Right ventricle myocardium superior (tissue), 1 donor: ENCODE measurements at regions not wholly inside any gene's neighbourhood (a gene's known extent, or its start where the extent isn't known, plus 50 kb on each side); places are given as distances from the start of the nearest gene placed in this dataset.

Experiments used
- ATAC-seq: fragments of 200-7000 bp; cut with Tn5 transposase; one replicate; pipeline ENCODE4 v1.9.1; 2020; ENCODE audit warnings: mild to moderate bottlenecking; ENCODE audit not compliant: poor library complexity
- DNase-seq: peaks from one replicate; pipeline ENCODE4 v3.0.0-alpha.2; 2020
- intact Hi-C: fragments of 100-400 bp; cut with DNase I; formaldehyde crosslinking; loops from one replicate; pipeline ENCODE4 v1.11.2; 2022
- donor health status: DM: no; HTN: yes; CAD: no; lungs with severe emphysema.

DNA sequence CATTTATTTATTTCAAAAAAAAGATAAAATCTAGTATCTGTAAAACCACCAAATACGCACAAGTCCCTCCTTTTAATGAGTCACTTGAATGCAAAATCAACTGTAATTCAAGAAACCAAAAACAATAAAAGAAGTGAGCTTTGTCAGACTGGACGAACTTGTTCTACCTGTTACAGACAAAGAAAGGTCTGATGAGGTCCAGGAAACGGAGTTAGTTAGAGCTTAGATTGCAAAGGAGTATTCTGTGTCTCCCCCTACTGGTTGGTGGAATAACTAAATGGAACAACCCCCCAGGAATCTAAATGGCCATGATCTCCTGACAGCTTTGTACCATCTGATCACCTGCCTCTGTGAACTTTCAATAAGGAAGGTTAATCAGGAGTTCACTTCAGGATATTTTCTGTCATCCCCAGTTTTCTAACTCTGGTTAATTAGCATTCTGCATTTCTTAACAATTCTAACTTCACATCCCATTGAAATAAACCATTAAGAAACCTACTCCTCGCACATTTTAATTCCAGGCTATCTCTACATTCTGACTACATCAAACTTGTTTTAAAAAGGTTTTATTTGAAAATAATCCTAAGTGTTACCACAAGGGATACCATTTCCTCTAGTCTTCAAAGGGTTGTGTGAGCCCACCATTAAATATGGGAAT, 333.0 kb upstream of the SATB1 start:
- DNase-seq (no peak), ATAC-seq (no peak)

DNA sequence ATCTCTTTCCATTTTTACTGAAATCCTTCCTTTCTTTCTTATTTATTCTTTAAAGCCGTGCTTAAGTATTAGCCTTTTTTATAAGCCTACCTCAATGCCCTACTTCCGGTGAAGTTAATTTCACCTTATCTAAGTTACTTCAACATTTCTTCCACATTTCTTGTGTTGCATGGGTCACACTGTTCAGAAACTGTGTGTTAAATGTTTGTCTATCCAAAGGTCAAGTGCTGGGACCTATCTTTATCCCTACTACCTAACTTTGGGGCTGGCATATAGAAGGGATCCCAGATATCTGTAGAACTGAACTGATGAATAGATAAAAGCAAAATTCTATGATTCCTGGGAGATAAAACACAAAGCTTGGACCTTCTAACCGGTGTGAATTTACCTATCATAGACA, 332.3 kb upstream of the SATB1 start:
- intact Hi-C loops, result no loop called here
- no peak for ATAC-seq
- no peak for DNase-seq

More for the DNA sequence above, 333.0 kb upstream of the SATB1 start:
- intact Hi-C loops, result no loop called here

DNA sequence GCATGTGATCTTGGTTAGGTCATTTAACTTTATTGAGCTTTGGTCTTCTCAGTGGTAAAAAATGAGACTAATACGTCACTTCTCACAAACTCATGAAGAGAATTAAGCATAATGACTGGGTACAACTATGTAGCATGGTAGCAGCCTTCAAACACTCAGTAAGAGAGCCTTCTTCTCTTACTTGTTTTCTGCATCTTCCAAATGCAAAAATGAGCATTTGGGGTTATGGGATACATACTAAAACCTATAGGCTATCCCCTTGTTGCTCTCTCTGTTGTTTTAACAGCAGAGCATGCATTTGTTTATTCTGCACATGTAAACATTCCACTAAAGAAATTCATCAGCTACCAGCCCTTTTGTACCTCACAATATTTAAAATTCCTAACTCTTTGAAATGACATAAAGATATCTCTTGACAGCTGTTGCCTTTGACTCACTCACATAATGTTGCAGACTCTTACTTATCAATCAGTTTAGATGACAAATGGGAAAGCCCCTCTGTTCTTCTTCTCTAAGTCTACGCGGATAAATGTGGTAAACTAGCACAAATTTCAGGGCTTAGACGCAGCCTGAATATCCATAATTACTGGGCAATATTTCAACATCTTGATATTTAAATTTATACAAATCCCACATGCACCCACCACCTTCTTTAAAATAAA, 327.3 kb upstream of the SATB1 start:
- intact Hi-C loops, result no loop called here
- ATAC-seq, result no peak

DNA sequence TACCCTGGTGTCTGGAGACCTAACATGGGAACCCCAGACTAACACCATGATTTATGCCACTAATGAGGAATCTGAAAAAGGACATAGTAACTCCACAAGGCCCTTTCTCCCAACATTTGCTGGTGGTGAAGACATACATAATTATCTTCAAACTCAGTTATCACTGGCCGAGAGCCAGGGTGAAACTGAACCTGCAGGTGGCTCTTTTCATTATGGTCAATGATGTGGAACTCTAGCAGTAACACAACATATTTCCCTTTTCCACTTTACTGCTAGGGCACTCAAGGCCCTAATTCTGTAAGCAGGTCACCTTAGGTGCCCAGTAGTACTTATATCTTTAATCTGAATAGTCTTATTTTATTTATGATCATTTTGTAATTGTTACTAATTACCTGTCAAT, 326.4 kb upstream of the SATB1 start:
- DNase-seq (no peak), ATAC-seq (no peak)
- intact Hi-C loops, result no loop called here

More for the DNA sequence above, 327.3 kb upstream of the SATB1 start:
- no peak for DNase-seq

DNA sequence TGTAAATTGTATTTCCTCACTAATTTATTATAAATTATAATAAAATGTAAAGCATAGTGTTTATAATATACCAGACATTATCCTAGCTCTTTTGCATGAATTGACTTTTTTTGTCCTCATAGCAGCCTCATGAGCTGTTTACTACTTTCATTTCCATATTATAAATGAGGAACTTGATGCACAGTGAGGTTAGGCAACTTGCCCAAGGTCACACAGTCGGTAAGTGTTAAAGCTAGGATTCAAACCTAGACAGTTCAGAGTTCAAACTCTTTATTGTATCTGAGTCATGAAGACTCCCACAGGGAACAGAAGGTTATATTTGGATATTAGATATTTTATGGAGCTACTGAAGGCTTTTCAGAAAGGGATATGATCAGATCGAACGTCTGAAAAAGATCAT, 322.2 kb upstream of the SATB1 start:
- no peak for DNase-seq
- intact Hi-C loops, result no loop called here
- ATAC-seq, result no peak

DNA sequence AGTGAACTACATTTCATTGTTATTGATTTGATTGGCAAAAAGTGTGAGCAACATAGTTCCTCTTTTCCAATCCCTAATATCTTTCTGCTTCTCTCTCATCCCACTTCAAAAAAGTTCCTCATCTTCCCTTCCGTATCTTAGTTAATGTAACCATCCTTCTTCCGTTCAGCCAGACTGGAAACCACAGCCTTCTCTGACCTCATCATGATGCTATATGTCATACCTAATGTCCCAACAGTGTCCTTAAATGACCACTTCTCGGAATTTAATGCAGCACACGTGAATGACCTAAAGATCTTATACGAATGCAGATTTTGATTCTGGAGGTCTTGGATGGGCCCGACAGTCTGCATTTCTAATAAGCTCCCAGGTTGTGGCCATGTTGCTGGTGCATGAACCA, 320.3 kb upstream of the SATB1 start:
- DNase-seq (no peak), ATAC-seq (peak; percentile 18)

DNA sequence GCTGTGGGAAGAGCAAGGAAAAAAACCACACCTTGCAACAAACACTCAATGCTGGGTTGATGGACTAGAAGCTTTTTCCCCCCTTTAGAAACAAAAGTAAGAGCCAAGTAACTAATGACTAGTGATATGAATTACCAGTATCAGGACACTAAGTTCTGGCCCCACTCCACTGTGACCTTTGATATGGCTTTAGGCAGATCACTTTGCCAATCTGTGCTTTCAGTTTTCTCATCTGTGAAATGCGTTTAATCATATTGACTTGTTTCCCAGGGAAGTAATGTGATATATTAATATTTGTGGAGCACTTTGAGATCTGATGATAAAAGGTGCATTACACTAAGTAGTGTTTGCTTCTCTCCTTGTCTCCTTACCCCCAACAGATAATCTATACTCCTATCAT, 319.3 kb upstream of the SATB1 start:
- ATAC-seq (no peak), DNase-seq (no peak)
- intact Hi-C loops, result no loop called here

More for the DNA sequence above, 320.3 kb upstream of the SATB1 start:
- intact Hi-C loops, result no loop called here

DNA sequence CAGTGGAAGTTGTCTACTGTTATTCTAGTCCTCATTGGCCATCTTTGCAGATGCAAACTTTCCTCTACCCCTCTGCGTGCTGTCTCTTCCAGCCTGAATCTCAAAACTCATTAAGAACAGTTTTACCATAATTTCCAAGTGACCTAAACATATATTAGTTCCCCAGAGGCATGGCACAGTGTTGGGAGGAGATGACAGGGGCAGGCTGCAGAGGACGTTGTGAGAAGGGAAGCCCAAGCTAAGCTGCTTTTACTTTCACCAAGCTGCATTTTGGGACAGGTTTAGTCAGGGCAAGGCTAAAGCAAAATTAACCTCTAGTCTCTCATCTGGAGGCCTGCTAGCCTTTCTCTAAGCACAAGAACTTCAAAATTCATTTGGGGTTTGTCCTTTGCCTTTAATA, 318.6 kb upstream of the SATB1 start:
- intact Hi-C loops, result no loop called here
- no peak for ATAC-seq
- no peak for DNase-seq

DNA sequence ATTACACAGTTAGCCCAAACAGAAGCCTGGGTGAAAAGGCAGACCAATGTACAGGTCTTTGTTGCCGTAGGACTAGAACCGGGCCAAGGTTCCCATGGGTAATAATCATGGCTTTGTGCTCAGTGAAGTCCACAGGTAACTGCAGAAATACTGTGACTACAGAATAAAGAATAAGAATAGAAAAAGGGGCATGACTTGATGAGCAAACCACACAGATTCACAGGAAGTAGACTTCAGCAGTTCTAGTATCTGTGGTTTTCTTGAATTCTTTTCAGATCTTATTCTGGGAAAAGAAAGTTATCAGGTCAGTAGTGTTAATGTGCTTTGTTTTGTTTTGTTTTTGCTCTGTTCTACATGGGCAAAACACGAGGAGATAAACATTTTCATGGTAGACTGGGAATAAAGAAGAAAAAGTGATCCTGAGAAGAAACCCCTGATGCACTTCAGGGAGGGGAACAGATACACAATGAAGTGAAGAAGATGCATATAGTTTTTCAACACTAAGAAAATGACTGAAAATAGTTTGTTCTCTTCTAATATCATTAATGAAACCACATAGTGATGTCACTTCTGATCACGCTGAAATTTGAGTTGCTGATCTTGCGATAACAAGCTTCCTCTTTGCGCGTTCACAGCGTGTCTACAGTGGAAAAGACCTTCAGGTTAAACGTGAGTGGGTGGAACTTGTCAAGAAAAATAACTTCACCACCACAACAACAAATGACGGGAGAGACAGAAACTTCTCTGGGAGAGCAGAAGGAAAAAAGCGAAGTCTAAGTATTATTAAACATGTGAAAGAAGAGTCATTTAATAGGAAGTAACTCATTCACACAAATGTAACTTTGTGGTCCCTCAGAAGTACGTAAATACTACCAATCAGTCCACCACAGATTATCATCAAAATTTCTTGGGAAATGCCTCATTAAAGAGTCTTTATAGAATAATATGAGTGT, 315.8 kb upstream of the SATB1 start:
- intact Hi-C loops, result no loop called here
- no peak for ATAC-seq
- no peak for DNase-seq

DNA sequence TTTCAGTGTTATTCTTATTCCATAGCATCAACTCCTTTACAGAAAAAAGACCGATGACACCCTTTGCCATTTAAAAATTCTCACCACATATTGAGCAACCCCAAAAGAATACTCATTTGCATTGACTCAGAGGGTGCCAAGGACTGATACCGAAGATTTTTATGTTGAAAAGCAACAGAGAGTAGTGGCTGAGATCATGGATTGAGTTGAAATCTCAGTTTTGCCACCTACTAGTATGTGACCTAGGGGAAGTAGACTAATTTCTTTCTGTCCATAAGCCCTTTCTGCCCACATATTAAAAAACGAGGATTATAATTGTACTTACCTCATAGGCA, 313.9 kb upstream of the SATB1 start:
- ATAC-seq (no peak), DNase-seq (no peak)
- intact Hi-C loops, result no loop called here

DNA sequence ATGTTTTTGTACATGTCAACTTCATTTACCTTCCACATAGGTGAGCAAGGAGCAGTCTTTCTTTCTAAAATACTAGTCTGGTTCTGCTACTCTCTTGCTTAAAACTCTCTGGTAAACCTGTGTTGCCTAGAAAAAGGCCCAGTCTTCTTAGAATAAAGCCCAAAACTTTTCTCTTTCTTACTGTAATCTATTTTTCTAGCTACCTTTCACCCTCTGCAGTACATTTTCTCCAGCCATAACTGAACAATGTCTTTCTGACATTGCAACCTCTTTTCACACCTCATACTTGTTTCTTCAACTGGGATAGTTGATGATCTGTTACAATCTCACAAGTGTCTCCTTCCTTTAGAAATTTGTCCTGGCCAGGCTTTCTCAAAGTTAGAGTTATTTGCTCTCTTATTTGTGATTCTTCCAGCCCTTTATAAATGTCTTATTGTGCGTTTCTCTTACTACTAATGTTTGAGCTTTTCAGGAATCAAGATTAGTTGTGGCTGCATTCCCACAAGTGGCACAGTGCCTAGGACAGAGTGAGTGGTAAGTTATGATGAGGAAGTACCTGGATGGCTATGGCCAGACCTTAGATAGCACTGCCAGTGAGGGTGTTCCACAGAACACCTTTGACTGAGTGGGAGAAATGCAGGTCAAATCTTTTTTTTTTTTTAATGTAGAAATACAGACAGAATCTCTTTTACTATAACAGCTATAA, 313.4 kb upstream of the SATB1 start:
- DNase-seq (no peak), ATAC-seq (no peak)
- intact Hi-C loops, result no loop called here

DNA sequence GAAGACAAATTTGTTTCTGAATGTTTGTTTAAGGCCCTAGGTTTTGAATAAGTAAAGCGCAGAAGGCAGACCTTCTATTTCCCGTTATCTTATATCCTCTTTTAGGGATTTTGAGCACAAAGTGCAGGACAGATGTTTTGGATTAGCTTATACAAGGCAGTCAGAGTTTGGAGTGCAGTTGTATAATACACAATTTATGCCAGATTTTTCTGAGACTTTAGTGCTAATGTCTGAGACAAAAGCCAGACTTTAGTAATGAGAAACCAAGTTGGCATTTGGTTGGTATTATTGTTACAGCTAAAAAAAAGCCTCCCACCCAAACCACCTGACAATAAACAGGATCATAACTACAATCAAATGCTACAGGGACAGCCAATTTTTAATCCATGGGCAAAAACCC, 309.9 kb upstream of the SATB1 start:
- DNase-seq, result no peak
- intact Hi-C loops, result no loop called here
- no peak for ATAC-seq

DNA sequence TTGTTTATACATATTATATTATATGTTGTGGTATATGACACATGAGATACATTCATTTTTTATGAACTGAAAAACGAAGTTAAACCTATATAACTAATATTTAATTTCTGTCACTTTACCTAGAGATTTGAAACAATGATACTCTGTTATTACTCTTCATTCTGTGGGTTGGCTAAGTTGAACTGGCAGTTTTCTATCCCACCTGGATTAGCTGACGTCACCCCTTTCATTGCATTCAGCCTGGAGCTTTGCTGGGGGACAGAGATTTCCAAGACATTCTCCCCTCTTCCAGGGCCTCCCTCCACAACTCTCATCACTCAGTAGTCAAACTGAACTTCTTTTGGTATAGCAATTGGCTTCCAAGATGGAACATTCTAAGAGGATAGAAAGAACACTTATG, 309.2 kb upstream of the SATB1 start:
- no peak for DNase-seq
- intact Hi-C loops, result no loop called here
- no peak for ATAC-seq

DNA sequence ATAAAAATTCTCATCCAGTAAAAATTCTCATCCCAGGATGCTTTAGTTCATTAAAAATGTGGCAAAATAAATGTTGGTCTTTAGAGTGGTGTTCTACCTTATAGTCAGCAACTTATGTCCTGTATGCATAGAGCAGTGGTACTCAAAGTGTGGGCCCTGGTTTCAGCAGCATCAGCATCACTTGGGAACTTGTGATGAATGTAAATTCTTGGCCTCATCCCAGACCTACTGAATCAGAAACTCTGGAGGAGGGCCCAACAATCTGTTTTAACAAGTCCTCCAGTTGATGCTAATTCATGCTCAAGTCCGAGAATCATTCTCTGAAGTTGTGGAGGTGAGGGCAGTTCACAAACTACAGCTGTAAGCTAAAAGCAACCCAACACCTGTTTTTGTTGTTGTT, 307.3 kb upstream of the SATB1 start:
- no peak for DNase-seq
- no peak for ATAC-seq
- intact Hi-C loops, result no loop called here

DNA sequence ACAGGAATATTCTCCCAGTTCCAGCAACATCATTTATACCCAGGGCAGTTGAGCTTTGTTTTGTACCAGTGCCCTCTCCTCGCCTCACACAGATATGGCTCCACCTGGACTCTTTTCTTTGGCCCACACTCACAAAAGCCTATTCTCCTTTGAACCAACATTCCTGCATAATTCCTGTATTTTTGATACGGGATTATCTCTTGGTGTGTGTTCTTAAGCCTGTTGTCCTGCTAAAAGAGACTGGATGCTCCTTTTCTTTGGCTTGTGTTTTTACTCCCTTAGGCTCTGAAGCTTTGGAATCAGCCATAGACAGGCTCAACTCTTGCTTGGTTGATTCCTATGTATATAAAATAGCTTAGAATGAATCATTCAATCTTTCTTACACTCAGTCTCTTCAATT, 305.4 kb upstream of the SATB1 start:
- DNase-seq, result no peak
- intact Hi-C loops, result no loop called here
- ATAC-seq, result no peak

DNA sequence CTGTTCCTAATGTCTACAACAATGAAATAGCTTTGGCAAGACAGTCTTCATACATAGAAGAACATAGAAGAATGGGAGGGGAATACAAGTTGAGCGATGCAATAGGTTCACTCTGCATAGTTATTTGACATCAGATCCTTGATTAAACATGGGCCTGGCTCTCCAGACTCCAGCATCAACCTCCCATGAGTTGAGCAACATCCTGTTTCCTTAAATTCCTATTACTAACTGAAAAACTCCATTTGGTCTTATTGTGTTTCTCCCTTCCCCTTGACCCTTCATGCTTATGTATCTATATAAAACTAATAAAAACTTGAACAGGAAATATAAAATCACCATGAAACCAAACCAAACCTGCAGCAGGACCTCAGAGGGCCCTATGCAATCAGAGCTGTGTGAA, 304.5 kb upstream of the SATB1 start:
- intact Hi-C loops, result no loop called here
- DNase-seq (no peak), ATAC-seq (no peak)

DNA sequence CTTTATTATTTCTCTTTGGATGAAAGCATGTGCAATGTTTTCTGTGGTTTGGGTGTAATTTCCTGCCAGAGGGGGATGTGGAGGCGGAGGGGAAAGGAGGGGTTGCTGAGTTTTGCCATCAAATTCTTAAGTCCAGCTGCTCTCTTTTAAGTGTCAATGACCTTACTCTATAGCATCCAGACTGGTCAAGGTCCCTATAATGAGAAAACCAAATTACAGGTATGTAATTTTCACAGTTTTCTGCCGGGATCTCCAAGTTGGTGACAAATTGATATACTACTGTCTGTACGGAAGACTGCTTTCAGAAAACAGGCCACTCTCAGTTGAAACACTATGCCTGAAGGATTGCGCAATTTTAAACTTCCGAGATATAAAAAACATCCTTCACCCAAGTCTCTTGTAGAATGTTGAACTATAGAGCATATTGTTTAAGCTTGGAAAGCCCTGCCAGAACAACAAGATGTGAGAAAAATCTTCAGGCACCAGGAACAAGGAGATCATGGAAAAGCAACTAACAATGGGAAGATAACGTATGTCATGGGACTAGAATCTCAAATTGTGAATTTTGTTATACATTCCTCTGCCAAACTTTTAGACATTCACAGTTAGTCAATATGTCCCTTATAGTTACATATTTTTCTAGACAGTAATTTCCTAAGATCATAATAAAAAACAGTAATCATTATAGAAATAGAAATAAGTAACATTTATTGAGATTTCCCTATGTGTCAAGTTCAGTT, 300.7 kb upstream of the SATB1 start:
- intact Hi-C loops, result no loop called here
- ATAC-seq (peak; percentile 74), DNase-seq (no peak)

DNA sequence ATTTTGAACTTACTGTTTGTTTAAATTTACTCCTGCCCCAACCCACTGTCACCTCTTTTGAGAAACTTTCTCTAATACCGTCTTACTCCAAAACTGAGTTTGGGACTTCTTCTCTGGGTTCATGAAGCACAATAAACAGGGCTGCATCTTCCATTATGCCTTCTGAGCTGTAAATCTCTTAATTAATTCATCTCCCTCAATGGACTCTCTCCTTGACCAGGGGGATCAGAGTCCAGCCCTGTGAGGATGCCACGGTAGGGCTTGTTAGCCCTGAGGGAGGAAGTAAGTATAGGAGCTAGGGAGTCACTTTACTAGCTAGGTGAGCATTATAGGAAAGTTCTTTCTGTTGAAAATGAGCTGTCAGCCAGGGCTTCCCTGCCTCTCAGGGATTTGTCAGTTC, 299.3 kb upstream of the SATB1 start:
- ATAC-seq (no peak), DNase-seq (no peak)
- intact Hi-C loops, result no loop called here
